ENCODE measurements at regions not wholly inside any gene's neighbourhood (a gene's known extent, or its start where the extent isn't known, plus 50 kb on each side); places are given as distances from the start of the nearest gene placed in this dataset.

DNA sequence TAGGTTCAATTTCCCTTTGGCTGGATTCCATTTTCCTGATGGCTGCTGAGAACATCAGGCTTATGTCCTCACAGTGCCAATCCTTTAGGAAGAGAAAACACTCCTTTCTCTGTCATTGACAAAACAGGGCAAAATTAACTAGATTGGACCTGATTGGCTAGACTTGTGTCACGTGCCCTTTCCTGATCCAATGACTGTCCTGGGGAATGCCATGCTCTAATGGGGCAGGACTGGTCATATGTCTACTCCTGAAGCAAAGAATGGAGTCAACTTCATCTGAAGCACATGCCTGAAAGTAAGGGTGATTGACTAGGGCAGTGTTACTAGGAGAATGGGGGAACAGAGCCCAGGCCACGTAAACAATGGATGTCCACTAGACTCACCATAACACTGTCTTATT is 220.4 kb downstream of the KDR start:
- TF ChIP-seq CTCF (IDR thresholded peaks at IDR 0.05; ENCODE audit: insufficient read depth, low read length, poor library complexity, severe bottlenecking), result no peak
- H3K36me3 ChIP-seq (ENCODE audit: control insufficient read depth, insufficient read depth, low read length), result no peaks in the 10 kb centered on the region

DNA sequence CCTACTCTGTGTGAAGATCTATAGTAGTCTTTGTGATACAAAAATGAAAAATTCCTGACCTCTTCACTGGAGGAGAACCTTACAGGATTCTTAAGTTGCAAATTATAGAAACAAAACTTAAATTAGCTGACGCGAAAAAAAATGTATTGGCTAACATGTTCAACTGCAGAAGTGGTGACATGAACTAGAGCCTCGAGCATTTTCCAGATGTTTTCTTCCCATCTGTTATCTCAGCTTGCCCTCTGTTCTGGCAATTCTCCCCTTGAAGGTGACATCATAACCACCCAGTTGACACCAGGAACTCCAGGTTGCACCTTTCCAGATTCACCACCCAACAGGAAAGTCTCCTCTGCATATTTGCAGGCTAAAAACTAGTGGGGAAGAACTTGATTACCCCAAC is 222.4 kb downstream of the KDR start:
- no peak for DNase-seq (ENCODE audit: low read depth)
- Histone ChIP-seq H3K4me3 (ENCODE audit: low read depth, low read length) (no peak overlapping the region), H3K27me3 (ENCODE audit: control insufficient read depth, insufficient read depth, low read length) (no peaks in the 10 kb centered on the region), H3K36me3 (ENCODE audit: control insufficient read depth, insufficient read depth, low read length) (no peaks in the 10 kb centered on the region)
- TF ChIP-seq CTCF (IDR thresholded peaks at IDR 0.05; ENCODE audit: insufficient read depth, low read length, poor library complexity, severe bottlenecking), result no peak

More for the DNA sequence above, 220.4 kb downstream of the KDR start:
- Histone ChIP-seq H3K27me3 (ENCODE audit: control insufficient read depth, insufficient read depth, low read length) (no peaks in the 10 kb centered on the region), H3K4me3 (ENCODE audit: low read depth, low read length) (no peak overlapping the region)
- DNase-seq (ENCODE audit: low read depth), result no peak

- DNase-seq (ENCODE audit: low read depth), result no peak
- H3K36me3 ChIP-seq (ENCODE audit: control insufficient read depth, insufficient read depth, low read length), result no peaks in the 10 kb centered on the region
- no peaks in the 10 kb centered on the region for H3K27me3 ChIP-seq (ENCODE audit: control insufficient read depth, insufficient read depth, low read length)
- H3K4me3 ChIP-seq (ENCODE audit: low read depth, low read length), result no peak overlapping the region
- no peak for TF ChIP-seq CTCF (IDR thresholded peaks at IDR 0.05; ENCODE audit: insufficient read depth, low read length, poor library complexity, severe bottlenecking)
Observed at GRCh38 chr4:54902271-54902670, 223.1 kb downstream of the KDR start.

GRCh38 chr4:54901202-54901601 is 224.2 kb downstream of the KDR start:
- no peak for DNase-seq (ENCODE audit: low read depth)
- H3K4me3 ChIP-seq (ENCODE audit: low read depth, low read length), result no peak overlapping the region
- TF ChIP-seq CTCF (IDR thresholded peaks at IDR 0.05; ENCODE audit: insufficient read depth, low read length, poor library complexity, severe bottlenecking), result no peak

GRCh38 chr4:54898656-54899340 is 226.6 kb downstream of the KDR start:
- no peaks in the 10 kb centered on the region for H3K27me3 ChIP-seq (ENCODE audit: control insufficient read depth, insufficient read depth, low read length)
- no peaks in the 10 kb centered on the region for H3K36me3 ChIP-seq (ENCODE audit: control insufficient read depth, insufficient read depth, low read length)
- DNase-seq (ENCODE audit: low read depth), result no peak
- H3K4me3 ChIP-seq (ENCODE audit: low read depth, low read length), result no peak overlapping the region
- no peak for TF ChIP-seq CTCF (IDR thresholded peaks at IDR 0.05; ENCODE audit: insufficient read depth, low read length, poor library complexity, severe bottlenecking)

More at GRCh38 chr4:54901202-54901601, 224.2 kb downstream of the KDR start:
- H3K27me3 ChIP-seq (ENCODE audit: control insufficient read depth, insufficient read depth, low read length), result no peaks in the 10 kb centered on the region
- H3K36me3 ChIP-seq (ENCODE audit: control insufficient read depth, insufficient read depth, low read length), result no peaks in the 10 kb centered on the region

DNA sequence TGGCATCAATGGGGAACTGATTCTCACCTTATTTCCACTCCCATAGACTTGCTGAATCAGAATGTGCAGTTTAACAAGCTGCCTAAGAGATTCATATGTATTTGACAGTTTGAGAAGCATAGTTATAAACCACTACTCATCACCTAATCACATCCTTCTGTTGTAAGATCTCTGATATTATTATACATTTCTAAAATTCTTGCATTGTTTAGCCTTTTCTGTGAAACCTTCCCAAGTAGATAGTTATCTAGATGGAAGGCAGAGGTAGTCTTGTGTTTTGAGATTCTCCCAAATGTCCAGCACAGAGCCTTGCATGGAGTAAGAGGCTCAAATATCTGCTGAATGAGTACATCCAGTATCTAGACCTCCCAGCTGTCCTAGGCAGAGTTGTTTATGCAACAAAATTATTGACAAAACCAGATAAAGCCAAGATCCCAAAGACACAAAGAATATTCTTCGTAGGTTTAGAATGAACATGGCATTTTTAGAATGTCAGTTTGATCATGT is 227.3 kb downstream of the KDR start:
- Histone ChIP-seq H3K36me3 (ENCODE audit: control insufficient read depth, insufficient read depth, low read length) (no peaks in the 10 kb centered on the region), H3K27me3 (ENCODE audit: control insufficient read depth, insufficient read depth, low read length) (no peaks in the 10 kb centered on the region), H3K4me3 (ENCODE audit: low read depth, low read length) (no peak overlapping the region)
- DNase-seq (ENCODE audit: low read depth), result no peak
- TF ChIP-seq CTCF (IDR thresholded peaks at IDR 0.05; ENCODE audit: insufficient read depth, low read length, poor library complexity, severe bottlenecking), result no peak

All from kidney epithelial cell (primary cell).